ENCODE measurements at regions not wholly inside any gene's neighbourhood (a gene's known extent, or its start where the extent isn't known, plus 50 kb on each side); places are given as distances from the start of the nearest gene placed in this dataset.

DNA sequence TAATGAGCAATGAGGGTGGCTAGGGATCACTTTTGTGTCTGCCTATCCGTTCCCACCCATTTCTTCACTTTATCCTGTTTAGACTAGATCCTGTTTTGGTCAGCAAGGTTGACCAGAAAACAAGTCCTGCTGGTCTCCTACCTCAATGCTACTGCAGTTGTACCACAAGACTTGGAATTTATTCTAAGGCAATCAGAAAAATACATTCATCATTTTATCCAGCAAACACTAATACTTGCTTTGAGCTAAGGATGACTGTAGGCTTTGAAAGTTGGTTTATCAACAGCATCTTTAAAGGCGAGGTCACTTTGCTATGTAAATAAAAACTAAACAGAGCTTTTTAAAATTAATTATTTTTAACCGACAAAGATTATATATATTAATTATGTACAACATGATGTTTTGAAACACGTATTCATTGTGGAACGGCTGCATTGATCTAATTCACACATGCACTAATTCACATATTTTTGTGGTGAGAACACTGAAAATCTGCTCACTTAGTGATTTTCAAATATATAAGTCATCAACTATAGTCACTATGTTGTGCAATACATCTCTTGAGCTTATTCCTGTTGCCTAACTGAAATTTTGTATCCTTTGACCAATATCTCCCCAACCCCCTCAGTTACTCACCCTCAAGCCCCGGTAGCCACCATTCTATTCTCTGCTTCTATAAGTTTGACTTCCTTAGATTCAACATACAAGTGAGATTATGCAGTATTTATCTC lies 125.9 kb upstream of the HS3ST3A1 start:
- H3K4me1 ChIP-seq: no peaks in the 10 kb centered on the region
- no peak overlapping the region for H3K4me3 ChIP-seq
- no peaks in the 10 kb centered on the region for H3K27me3 ChIP-seq
- 83% methylated on average over 6 of the region's 6 CpGs for WGBS
- no peak for DNase-seq (ENCODE audit: extremely low spot score)
- no peaks in the 10 kb centered on the region for H3K9me3 ChIP-seq
- no peak overlapping the region for H3K27ac ChIP-seq (replicated peaks in 1 of 4)
- intact Hi-C loops (cut with DNase I): no loop called here
- TF ChIP-seq POLR2A (IDR thresholded peaks at IDR 0.05; ENCODE audit: low read depth) (no peak), EP300 (IDR thresholded peaks at IDR 0.05) (no peak), POLR2AphosphoS5 (IDR thresholded peaks at IDR 0.05) (no peak)
- no peaks in the 10 kb centered on the region for H3K36me3 ChIP-seq

- 74% methylated on average over 4 of the region's 4 CpGs for WGBS
- intact Hi-C loops (cut with DNase I): no loop called here
- Histone ChIP-seq H3K27ac (replicated peaks in 1 of 4) (no peak overlapping the region), H3K36me3 (no peaks in the 10 kb centered on the region), H3K4me3 (no peak overlapping the region), H3K9me3 (no peaks in the 10 kb centered on the region), H3K27me3 (no peaks in the 10 kb centered on the region), H3K4me1 (no peaks in the 10 kb centered on the region)
- no peak for DNase-seq (ENCODE audit: extremely low spot score)
- TF ChIP-seq CTCF (IDR thresholded peaks at IDR 0.05): no peak
- TF ChIP-seq POLR2AphosphoS5 (IDR thresholded peaks at IDR 0.05): no peak
- TF ChIP-seq POLR2A (IDR thresholded peaks at IDR 0.05; ENCODE audit: low read depth): no peak
- TF ChIP-seq EP300 (IDR thresholded peaks at IDR 0.05): no peak
These were observed 127.1 kb upstream of the HS3ST3A1 start for GRCh38 chr17:13728781-13729180.

DNA sequence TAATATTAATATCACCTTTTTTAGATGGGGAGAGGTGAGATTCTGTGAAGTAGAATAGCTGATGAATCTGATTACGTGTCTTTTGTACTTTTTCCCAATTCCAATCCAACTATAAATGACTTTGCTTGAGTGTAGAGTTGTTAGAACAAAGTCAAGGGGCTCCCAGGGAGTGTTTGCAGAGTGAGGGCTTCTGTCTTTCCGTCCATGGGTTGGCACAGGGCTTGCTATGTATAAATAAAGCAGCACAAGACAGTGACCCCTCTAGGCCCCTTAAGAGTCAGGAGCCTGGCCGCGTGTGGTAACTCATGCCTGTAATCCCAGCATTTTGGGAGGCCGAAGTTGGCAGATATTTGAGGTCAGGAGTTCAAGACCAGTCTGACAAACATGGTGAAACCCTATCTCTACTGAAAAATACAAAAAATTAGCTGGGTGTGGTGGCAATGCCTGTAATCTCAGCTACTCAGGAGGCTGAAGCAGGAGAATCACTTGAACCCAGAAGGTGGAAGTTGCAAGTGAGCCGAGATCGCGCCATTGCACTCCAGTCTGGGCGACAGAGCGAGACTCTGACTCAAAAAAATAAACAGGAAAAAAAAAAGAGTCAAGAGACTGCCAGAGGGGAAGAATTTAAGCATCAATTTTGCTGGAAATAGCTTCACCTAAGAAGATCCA lies 127.9 kb upstream of the HS3ST3A1 start:
- Histone ChIP-seq H3K27me3 (no peaks in the 10 kb centered on the region), H3K27ac (replicated peaks in 1 of 4) (no peak overlapping the region), H3K9me3 (no peaks in the 10 kb centered on the region), H3K4me3 (no peak overlapping the region), H3K36me3 (no peaks in the 10 kb centered on the region), H3K4me1 (no peaks in the 10 kb centered on the region)
- intact Hi-C loops (cut with DNase I): no loop called here
- TF ChIP-seq POLR2A (IDR thresholded peaks at IDR 0.05; ENCODE audit: low read depth) (no peak), POLR2AphosphoS5 (IDR thresholded peaks at IDR 0.05) (no peak), CTCF (IDR thresholded peaks at IDR 0.05) (no peak), EP300 (IDR thresholded peaks at IDR 0.05) (no peak)
- DNase-seq (ENCODE audit: extremely low spot score): no peak
- WGBS: 71% methylated on average over 10 of the region's 10 CpGs

DNA sequence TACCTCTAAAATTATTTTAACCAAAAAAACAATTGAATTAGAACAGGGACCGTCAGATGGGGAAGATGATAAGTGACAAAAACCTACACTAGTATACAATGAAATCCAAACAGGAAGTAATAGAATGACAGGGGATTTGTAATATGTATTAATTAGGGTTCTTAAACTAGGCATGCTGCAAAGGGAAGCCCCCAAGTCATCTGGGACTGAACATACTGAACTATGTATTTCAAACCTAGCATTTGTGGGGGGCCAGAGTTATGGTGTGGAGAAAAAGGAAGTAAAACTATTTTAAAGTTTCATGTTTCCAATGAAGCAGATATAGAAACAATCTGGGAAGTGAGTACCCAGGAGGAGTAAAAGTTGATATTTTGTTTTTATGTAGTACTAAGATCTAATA lies 133.2 kb upstream of the HS3ST3A1 start:
- intact Hi-C loops (cut with DNase I): no loop called here
- no peaks in the 10 kb centered on the region for H3K27me3 ChIP-seq
- WGBS: 12% methylated on average over 1 of the region's 1 CpG
- no peak overlapping the region for H3K4me3 ChIP-seq
- H3K27ac ChIP-seq (replicated peaks in 1 of 4): no peak overlapping the region
- TF ChIP-seq POLR2AphosphoS5 (IDR thresholded peaks at IDR 0.05) (no peak), POLR2A (IDR thresholded peaks at IDR 0.05; ENCODE audit: low read depth) (no peak), CTCF (IDR thresholded peaks at IDR 0.05) (no peak), EP300 (IDR thresholded peaks at IDR 0.05) (no peak)
- H3K36me3 ChIP-seq: no peaks in the 10 kb centered on the region
- H3K9me3 ChIP-seq: no peaks in the 10 kb centered on the region
- H3K4me1 ChIP-seq: no peaks in the 10 kb centered on the region
- no peak for DNase-seq (ENCODE audit: extremely low spot score)

DNA sequence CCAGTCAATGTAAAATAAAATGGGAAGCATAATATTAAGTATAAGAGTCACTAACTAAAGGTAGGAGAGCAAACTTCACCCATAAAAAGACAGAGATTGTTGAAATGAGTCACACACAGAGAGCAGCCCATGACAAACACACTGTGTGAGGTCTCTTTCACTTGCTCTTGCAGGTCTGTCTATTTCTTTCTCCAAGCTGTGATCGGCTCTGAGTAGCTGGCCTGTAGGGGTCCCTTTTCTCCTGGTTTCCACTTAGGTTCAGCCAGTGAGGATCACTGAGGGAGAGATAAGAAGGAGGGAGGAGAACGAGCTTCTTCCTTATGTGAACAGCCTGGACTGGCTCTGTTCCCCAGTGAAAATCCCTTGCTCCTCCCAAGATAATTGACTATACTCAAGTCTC lies 133.7 kb upstream of the HS3ST3A1 start:
- Histone ChIP-seq H3K27me3 (no peaks in the 10 kb centered on the region), H3K36me3 (no peaks in the 10 kb centered on the region), H3K9me3 (no peaks in the 10 kb centered on the region), H3K4me3 (no peak overlapping the region), H3K4me1 (no peaks in the 10 kb centered on the region), H3K27ac (replicated peaks in 1 of 4) (no peak overlapping the region)
- TF ChIP-seq EP300 (IDR thresholded peaks at IDR 0.05) (no peak), POLR2A (IDR thresholded peaks at IDR 0.05; ENCODE audit: low read depth) (no peak), POLR2AphosphoS5 (IDR thresholded peaks at IDR 0.05) (no peak), CTCF (IDR thresholded peaks at IDR 0.05) (no peak)
- no peak for DNase-seq (ENCODE audit: extremely low spot score)
- WGBS: 51% methylated on average over 2 of the region's 2 CpGs
- intact Hi-C loops (cut with DNase I): no loop called here

All from esophagus muscularis mucosa (tissue), 4 donors.